ENCODE measurements at regions not wholly inside any gene's neighbourhood (a gene's known extent, or its start where the extent isn't known, plus 50 kb on each side); places are given as distances from the start of the nearest gene placed in this dataset.

DNA sequence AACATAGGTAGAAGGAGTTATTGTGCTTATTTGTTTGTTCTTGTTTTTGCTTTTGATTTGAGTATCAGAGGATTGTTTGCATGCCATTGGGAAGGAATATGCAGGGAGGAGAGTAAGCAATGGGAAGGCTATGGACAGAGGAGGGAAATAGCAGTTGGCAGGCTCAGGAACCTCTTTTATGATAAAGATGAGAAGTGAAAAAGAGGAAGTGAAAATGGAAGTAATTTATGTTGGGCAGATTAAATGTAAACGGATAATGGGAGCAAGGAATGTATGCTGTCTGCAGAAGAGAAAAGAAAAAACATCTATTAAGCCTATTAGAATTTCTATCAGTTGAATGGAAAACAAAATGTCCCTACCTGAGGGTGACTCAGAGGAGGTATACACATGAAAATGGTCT, 90.1 kb upstream of the NPSR1 start:
- TF ChIP-seq, protein P1, sequence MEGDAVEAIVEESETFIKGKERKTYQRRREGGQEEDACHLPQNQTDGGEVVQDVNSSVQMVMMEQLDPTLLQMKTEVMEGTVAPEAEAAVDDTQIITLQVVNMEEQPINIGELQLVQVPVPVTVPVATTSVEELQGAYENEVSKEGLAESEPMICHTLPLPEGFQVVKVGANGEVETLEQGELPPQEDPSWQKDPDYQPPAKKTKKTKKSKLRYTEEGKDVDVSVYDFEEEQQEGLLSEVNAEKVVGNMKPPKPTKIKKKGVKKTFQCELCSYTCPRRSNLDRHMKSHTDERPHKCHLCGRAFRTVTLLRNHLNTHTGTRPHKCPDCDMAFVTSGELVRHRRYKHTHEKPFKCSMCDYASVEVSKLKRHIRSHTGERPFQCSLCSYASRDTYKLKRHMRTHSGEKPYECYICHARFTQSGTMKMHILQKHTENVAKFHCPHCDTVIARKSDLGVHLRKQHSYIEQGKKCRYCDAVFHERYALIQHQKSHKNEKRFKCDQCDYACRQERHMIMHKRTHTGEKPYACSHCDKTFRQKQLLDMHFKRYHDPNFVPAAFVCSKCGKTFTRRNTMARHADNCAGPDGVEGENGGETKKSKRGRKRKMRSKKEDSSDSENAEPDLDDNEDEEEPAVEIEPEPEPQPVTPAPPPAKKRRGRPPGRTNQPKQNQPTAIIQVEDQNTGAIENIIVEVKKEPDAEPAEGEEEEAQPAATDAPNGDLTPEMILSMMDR (IDR thresholded peaks at IDR 0.05), result no peak
- TF ChIP-seq POLR2A (IDR thresholded peaks at IDR 0.05) (no peak), POLR2AphosphoS5 (IDR thresholded peaks at IDR 0.05) (no peak)

All from prostate gland (tissue), 2 donors.